Thyroid gland (tissue), 4 donors: ENCODE measurements at regions not wholly inside any gene's neighbourhood (a gene's known extent, or its start where the extent isn't known, plus 50 kb on each side); places are given as distances from the start of the nearest gene placed in this dataset.

ENCODE experiments used
- CTCF ChIP-seq, 6 experiments: fragments of 200-600 bp in 3 of 6; fragments of 450-650 bp in 3 of 6; sonication (generic) in 3 of 6; IDR thresholded peaks; one replicate each; pipeline ENCODE4 v1.5.1; 2016 to 2019; ENCODE audit warnings: antibody characterized with exemption in 6 of 6, mild to moderate bottlenecking in 2 of 6, inconsistent platforms in 1 of 6, moderate library complexity in 1 of 6
- POLR2A ChIP-seq, 2 donors: fragments of 450-650 bp; IDR thresholded peaks; one replicate each; pipeline ENCODE4 v1.6.1; 2017; ENCODE audit warnings: antibody characterized with exemption in 2 of 2, mild to moderate bottlenecking in 2 of 2, moderate library complexity in 1 of 2

GRCh38 chr17:65459677-65460347 lies 101.6 kb downstream of the AXIN2 start:
- TF ChIP-seq CTCF (IDR thresholded peaks at IDR 0.05) (no peak), POLR2A (IDR thresholded peaks at IDR 0.05) (no peak)
